ENCODE measurements at regions not wholly inside any gene's neighbourhood (a gene's known extent, or its start where the extent isn't known, plus 50 kb on each side); places are given as distances from the start of the nearest gene placed in this dataset.

DNA sequence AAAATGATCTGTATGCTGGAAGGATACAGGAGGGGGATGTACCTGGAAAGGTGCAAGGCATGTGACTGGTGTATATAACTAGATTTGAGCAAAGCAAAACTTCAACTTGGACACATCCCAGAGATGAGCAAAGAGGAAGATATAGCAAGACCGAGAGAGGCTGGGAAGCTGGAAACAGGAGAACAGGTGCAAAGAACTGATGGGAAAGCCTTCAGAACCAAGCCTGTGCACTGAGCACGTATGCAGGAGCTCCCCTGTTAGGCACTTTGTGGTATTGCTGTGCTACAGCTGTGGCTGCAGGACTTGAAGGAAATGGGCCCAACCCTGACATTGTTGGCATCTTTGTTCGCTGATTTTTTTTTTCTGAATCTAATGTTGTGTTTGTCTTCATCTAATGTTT lies 120.7 kb upstream of the PWP1 start:
- H3K27ac ChIP-seq: no peak overlapping the region
- intact Hi-C loops (cut with DNase I): no loop called here
- no peaks in the 10 kb centered on the region for H3K4me1 ChIP-seq
- H3K27me3 ChIP-seq (ENCODE audit: low read depth): no peaks in the 10 kb centered on the region
- ATAC-seq (no peak), DNase-seq (no peak)
- H3K9me3 ChIP-seq: no peaks in the 10 kb centered on the region
- TF ChIP-seq, protein P1, sequence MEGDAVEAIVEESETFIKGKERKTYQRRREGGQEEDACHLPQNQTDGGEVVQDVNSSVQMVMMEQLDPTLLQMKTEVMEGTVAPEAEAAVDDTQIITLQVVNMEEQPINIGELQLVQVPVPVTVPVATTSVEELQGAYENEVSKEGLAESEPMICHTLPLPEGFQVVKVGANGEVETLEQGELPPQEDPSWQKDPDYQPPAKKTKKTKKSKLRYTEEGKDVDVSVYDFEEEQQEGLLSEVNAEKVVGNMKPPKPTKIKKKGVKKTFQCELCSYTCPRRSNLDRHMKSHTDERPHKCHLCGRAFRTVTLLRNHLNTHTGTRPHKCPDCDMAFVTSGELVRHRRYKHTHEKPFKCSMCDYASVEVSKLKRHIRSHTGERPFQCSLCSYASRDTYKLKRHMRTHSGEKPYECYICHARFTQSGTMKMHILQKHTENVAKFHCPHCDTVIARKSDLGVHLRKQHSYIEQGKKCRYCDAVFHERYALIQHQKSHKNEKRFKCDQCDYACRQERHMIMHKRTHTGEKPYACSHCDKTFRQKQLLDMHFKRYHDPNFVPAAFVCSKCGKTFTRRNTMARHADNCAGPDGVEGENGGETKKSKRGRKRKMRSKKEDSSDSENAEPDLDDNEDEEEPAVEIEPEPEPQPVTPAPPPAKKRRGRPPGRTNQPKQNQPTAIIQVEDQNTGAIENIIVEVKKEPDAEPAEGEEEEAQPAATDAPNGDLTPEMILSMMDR (IDR thresholded peaks at IDR 0.05): no peak
- no peak overlapping the region for H3K4me3 ChIP-seq
- no peaks in the 10 kb centered on the region for H3K36me3 ChIP-seq

DNA sequence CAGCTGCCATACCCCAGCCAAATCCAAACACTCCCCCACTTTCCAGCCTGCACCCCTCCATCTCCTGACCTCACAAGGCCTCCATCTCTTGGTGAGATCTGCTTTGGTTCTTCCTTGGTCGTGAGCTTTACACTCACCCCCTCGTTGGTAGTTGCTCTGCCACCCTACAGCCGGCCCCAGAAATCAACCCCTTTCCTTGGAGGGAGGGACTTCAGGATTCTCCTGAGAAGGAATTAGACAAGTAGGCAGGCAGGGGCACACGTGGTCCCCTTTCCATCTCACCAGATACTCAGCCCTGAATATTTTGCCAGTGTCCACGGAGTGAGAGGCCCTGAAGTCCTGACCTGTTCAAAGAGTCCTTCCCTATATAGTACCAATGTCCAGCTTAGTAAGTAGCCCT lies 120.0 kb upstream of the PWP1 start:
- intact Hi-C loops (cut with DNase I): no loop called here
- Histone ChIP-seq H3K4me3 (no peak overlapping the region), H3K27ac (no peak overlapping the region), H3K27me3 (ENCODE audit: low read depth) (no peaks in the 10 kb centered on the region), H3K36me3 (no peaks in the 10 kb centered on the region), H3K4me1 (no peaks in the 10 kb centered on the region), H3K9me3 (no peaks in the 10 kb centered on the region)
- ATAC-seq: no peak
- TF ChIP-seq, protein P1 (IDR thresholded peaks at IDR 0.05): no peak
- DNase-seq: no peak

GRCh38 chr12:107567876-107568619 lies 117.6 kb upstream of the PWP1 start:
- Histone ChIP-seq H3K9me3 (no peaks in the 10 kb centered on the region), H3K27me3 (ENCODE audit: low read depth) (no peaks in the 10 kb centered on the region), H3K36me3 (no peaks in the 10 kb centered on the region), H3K4me3 (no peak overlapping the region), H3K4me1 (no peaks in the 10 kb centered on the region), H3K27ac (no peak overlapping the region)
- ATAC-seq (no peak), DNase-seq (no peak)
- TF ChIP-seq, protein P1 (IDR thresholded peaks at IDR 0.05): no peak
- intact Hi-C loops (cut with DNase I): no loop called here

GRCh38 chr12:107568718-107569117 lies 116.9 kb upstream of the PWP1 start:
- no peak overlapping the region for H3K27ac ChIP-seq
- ATAC-seq (no peak), DNase-seq (no peak)
- intact Hi-C loops (cut with DNase I): no loop called here
- H3K36me3 ChIP-seq: no peaks in the 10 kb centered on the region
- TF ChIP-seq, protein P1 (IDR thresholded peaks at IDR 0.05): no peak
- H3K9me3 ChIP-seq: no peaks in the 10 kb centered on the region
- no peaks in the 10 kb centered on the region for H3K27me3 ChIP-seq (ENCODE audit: low read depth)
- H3K4me1 ChIP-seq: no peaks in the 10 kb centered on the region
- no peak overlapping the region for H3K4me3 ChIP-seq

GRCh38 chr12:107570721-107571120 lies 114.9 kb upstream of the PWP1 start:
- no peak for DNase-seq
- intact Hi-C loops (cut with DNase I): no loop called here
- no peak overlapping the region for H3K27ac ChIP-seq
- no peaks in the 10 kb centered on the region for H3K27me3 ChIP-seq (ENCODE audit: low read depth)
- ATAC-seq: no peak
- TF ChIP-seq, protein P1 (IDR thresholded peaks at IDR 0.05): no peak
- H3K4me1 ChIP-seq: no peaks in the 10 kb centered on the region
- H3K36me3 ChIP-seq: no peaks in the 10 kb centered on the region
- H3K9me3 ChIP-seq: no peaks in the 10 kb centered on the region
- no peak overlapping the region for H3K4me3 ChIP-seq
